AG09309 (cell line): ENCODE measurements at regions not wholly inside any gene's neighbourhood (a gene's known extent, or its start where the extent isn't known, plus 50 kb on each side); places are given as distances from the start of the nearest gene placed in this dataset.

Source experiments
- DNase-seq: peaks from one replicate; pipeline ENCODE4 v3.0.0-alpha.2; 2010; ENCODE audit warnings: low read depth
- H3K4me3 ChIP-seq: 2 replicates; pipeline ENCODE4 v1.5.1; 2011; ENCODE audit warnings: mild to moderate bottlenecking, low read depth, low read length, moderate library complexity; ENCODE audit not compliant: control insufficient read depth
- CTCF ChIP-seq: IDR thresholded peaks from 2 replicates; pipeline ENCODE4 v1.5.1; 2011; ENCODE audit warnings: mild to moderate bottlenecking, low read depth, low read length, inconsistent platforms; ENCODE audit not compliant: insufficient read depth, control insufficient read depth; ENCODE audit errors: missing control alignments

- DNase-seq: no peak
- no peak overlapping the region for H3K4me3 ChIP-seq
- no peak for TF ChIP-seq CTCF
These were observed 192.3 kb downstream of the NUAK1 start for GRCh38 chr12:105946493-105946901.

GRCh38 chr12:105947906-105948305 lies 190.8 kb downstream of the NUAK1 start:
- TF ChIP-seq CTCF: no peak
- H3K4me3 ChIP-seq: no peak overlapping the region
- DNase-seq: no peak

GRCh38 chr12:105948331-105948730 lies 190.4 kb downstream of the NUAK1 start:
- TF ChIP-seq CTCF: no peak
- H3K4me3 ChIP-seq: no peak overlapping the region
- DNase-seq: peak; percentile 31

GRCh38 chr12:105949391-105949790 lies 189.4 kb downstream of the NUAK1 start:
- H3K4me3 ChIP-seq: no peak overlapping the region
- DNase-seq: no peak

GRCh38 chr12:105951732-105952131 lies 187.0 kb downstream of the NUAK1 start:
- TF ChIP-seq CTCF: no peak
- no peak overlapping the region for H3K4me3 ChIP-seq
- DNase-seq: no peak

More at GRCh38 chr12:105949391-105949790, 189.4 kb downstream of the NUAK1 start:
- no peak for TF ChIP-seq CTCF

GRCh38 chr12:105954951-105955931 lies 183.5 kb downstream of the NUAK1 start:
- TF ChIP-seq CTCF: no peak
- H3K4me3 ChIP-seq: no peak overlapping the region
- no peak for DNase-seq

GRCh38 chr12:105955976-105956375 lies 182.8 kb downstream of the NUAK1 start:
- no peak for TF ChIP-seq CTCF
- no peak for DNase-seq
- no peak overlapping the region for H3K4me3 ChIP-seq
